Esophagus squamous epithelium (tissue), 4 donors: ENCODE measurements at regions not wholly inside any gene's neighbourhood (a gene's known extent, or its start where the extent isn't known, plus 50 kb on each side); places are given as distances from the start of the nearest gene placed in this dataset.

Experiments used
- POLR2A ChIP-seq, 4 donors: fragments of 450-650 bp; IDR thresholded peaks; one replicate each; pipeline ENCODE4 v1.6.1; 2017; ENCODE audit warnings: antibody characterized with exemption in 4 of 4, mild to moderate bottlenecking in 4 of 4, moderate library complexity in 3 of 4
- TF ChIP-seq, protein P1 (sequence below), 6 experiments: fragments of 450-650 bp in 4 of 6; fragments of 200-600 bp in 2 of 6; sonication (generic) in 2 of 6; IDR thresholded peaks; one replicate each; pipeline ENCODE4 v1.5.1; 2016 to 2019; ENCODE audit warnings: antibody characterized with exemption in 6 of 6, mild to moderate bottlenecking in 4 of 6, moderate library complexity in 4 of 6

DNA sequence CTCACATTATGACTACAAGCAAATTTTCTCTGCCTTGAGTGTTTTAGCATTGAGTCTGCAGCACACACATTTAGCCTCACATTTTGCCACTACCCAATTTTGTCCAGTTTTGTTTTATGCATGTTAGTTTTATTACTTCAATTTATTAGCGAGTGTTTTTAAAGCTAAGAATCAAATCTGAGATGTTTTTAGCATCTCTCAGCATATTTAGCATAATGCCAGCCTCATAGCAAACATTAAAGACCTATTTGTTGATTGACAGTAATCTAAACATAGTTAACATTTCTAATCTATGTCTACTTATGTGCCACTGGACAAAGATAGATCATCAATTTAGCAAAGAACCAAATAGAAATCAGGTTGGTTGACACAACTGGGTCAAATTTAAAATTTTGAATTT is 94.1 kb upstream of the NXPH2 start:
- TF ChIP-seq POLR2A (IDR thresholded peaks at IDR 0.05): no peak
- TF ChIP-seq, protein P1, sequence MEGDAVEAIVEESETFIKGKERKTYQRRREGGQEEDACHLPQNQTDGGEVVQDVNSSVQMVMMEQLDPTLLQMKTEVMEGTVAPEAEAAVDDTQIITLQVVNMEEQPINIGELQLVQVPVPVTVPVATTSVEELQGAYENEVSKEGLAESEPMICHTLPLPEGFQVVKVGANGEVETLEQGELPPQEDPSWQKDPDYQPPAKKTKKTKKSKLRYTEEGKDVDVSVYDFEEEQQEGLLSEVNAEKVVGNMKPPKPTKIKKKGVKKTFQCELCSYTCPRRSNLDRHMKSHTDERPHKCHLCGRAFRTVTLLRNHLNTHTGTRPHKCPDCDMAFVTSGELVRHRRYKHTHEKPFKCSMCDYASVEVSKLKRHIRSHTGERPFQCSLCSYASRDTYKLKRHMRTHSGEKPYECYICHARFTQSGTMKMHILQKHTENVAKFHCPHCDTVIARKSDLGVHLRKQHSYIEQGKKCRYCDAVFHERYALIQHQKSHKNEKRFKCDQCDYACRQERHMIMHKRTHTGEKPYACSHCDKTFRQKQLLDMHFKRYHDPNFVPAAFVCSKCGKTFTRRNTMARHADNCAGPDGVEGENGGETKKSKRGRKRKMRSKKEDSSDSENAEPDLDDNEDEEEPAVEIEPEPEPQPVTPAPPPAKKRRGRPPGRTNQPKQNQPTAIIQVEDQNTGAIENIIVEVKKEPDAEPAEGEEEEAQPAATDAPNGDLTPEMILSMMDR (IDR thresholded peaks at IDR 0.05): no peak
